HepG2 (cell line): ENCODE measurements at regions not wholly inside any gene's neighbourhood (a gene's known extent, or its start where the extent isn't known, plus 50 kb on each side); places are given as distances from the start of the nearest gene placed in this dataset.

Experiments used
- AHR ChIP-seq: IDR thresholded peaks from 2 replicates; pipeline ENCODE4 v1.6.1; 2018; ENCODE audit warnings: missing genetic modification reagents, missing compliant biosample characterization
- BORCS8-MEF2B ChIP-seq: sonication (generic); formaldehyde crosslinking; IDR thresholded peaks from 2 replicates; pipeline ENCODE4 v1.8.0; 2022; ENCODE audit warnings: mild to moderate bottlenecking, missing genetic modification reagents
- CEBPB ChIP-seq: IDR thresholded peaks from 2 replicates; pipeline ENCODE4 v1.6.1; 2011; ENCODE audit warnings: low read depth, low read length, improper control_type of control experiment, borderline replicate concordance
- HNRNPL ChIP-seq: fragments of 200-400 bp; formaldehyde crosslinking; IDR thresholded peaks from 2 replicates; pipeline ENCODE4 v1.6.1; 2017; ENCODE audit warnings: mild to moderate bottlenecking, low read depth, low read length
- HNRNPLL ChIP-seq: fragments of 200-400 bp; formaldehyde crosslinking; IDR thresholded peaks from 2 replicates; pipeline ENCODE4 v1.6.1; 2017; ENCODE audit warnings: mild to moderate bottlenecking, low read depth, low read length; ENCODE audit not compliant: poor library complexity, severe bottlenecking
- NKX3-1 ChIP-seq: sonication (generic); formaldehyde crosslinking; IDR thresholded peaks from 2 replicates; pipeline ENCODE4 v1.5.0; 2020; ENCODE audit warnings: missing genetic modification reagents
- PHF8 ChIP-seq: sonication (generic); formaldehyde crosslinking; IDR thresholded peaks from 2 replicates; pipeline ENCODE4 v1.5.0; 2020; ENCODE audit warnings: missing genetic modification reagents
- REL ChIP-seq: sonication (generic); formaldehyde crosslinking; conservative IDR thresholded peaks from 2 replicates; pipeline ENCODE4 v1.8.0; 2022; ENCODE audit warnings: mild to moderate bottlenecking, missing genetic modification reagents, moderate library complexity
- SKI ChIP-seq: fragments of 450-650 bp; IDR thresholded peaks from one replicate; pipeline ENCODE4 v1.6.1; 2018; ENCODE audit warnings: mild to moderate bottlenecking; ENCODE audit not compliant: partially characterized antibody
- SUZ12 ChIP-seq: fragments of 150-350 bp; IDR thresholded peaks from 2 replicates; pipeline ENCODE4 v1.6.1; 2014; ENCODE audit warnings: low read depth, low read length
- TEAD3 ChIP-seq: optimal IDR thresholded peaks from 2 replicates; pipeline ENCODE3; 2016; ENCODE audit warnings: borderline replicate concordance
- THAP11 ChIP-seq: IDR thresholded peaks from 2 replicates; pipeline ENCODE4 v1.6.1; 2016; ENCODE audit warnings: missing biosample characterization, missing genetic modification reagents
- XRCC5 ChIP-seq: fragments of 200-400 bp; formaldehyde crosslinking; optimal IDR thresholded peaks from 2 replicates; pipeline ENCODE3; 2017; ENCODE audit warnings: mild to moderate bottlenecking, low read length
- ZNF430 ChIP-seq: sonication (generic); formaldehyde crosslinking; IDR thresholded peaks from 2 replicates; pipeline ENCODE4 v1.9.0; 2021; ENCODE audit warnings: mild to moderate bottlenecking, missing genetic modification reagents
- ZNF552 ChIP-seq: sonication (generic); formaldehyde crosslinking; IDR thresholded peaks from 2 replicates; pipeline ENCODE4 v1.9.0; 2022; ENCODE audit warnings: missing genetic modification reagents, mild to moderate bottlenecking, borderline replicate concordance
- ZNF567 ChIP-seq: sonication (generic); formaldehyde crosslinking; IDR thresholded peaks from 2 replicates; pipeline ENCODE4 v1.8.1; 2023; ENCODE audit warnings: mild to moderate bottlenecking, missing genetic modification reagents, borderline replicate concordance
- ZNF605 ChIP-seq: sonication (generic); formaldehyde crosslinking; IDR thresholded peaks from 2 replicates; pipeline ENCODE4 v1.8.0; 2022; ENCODE audit warnings: mild to moderate bottlenecking, missing genetic modification reagents
- ZNF768 ChIP-seq: sonication (generic); formaldehyde crosslinking; IDR thresholded peaks from 2 replicates; pipeline ENCODE4 v1.4.0; 2020; ENCODE audit warnings: missing genetic modification reagents
- TF ChIP-seq, protein P1 (sequence below): sonication (generic); formaldehyde crosslinking; IDR thresholded peaks from 2 replicates; pipeline ENCODE4 v1.4.0; 2020; ENCODE audit warnings: mild to moderate bottlenecking, missing genetic modification reagents
- TF ChIP-seq, protein P2 (sequence below): sonication (generic); formaldehyde crosslinking; IDR thresholded peaks from 2 replicates; pipeline ENCODE4 v1.5.1; 2020; ENCODE audit warnings: mild to moderate bottlenecking, missing genetic modification reagents, moderate library complexity
- TF ChIP-seq, protein P3 (sequence below): sonication (generic); formaldehyde crosslinking; IDR thresholded peaks from 2 replicates; pipeline ENCODE4 v1.4.0; 2020; ENCODE audit warnings: missing genetic modification reagents

DNA sequence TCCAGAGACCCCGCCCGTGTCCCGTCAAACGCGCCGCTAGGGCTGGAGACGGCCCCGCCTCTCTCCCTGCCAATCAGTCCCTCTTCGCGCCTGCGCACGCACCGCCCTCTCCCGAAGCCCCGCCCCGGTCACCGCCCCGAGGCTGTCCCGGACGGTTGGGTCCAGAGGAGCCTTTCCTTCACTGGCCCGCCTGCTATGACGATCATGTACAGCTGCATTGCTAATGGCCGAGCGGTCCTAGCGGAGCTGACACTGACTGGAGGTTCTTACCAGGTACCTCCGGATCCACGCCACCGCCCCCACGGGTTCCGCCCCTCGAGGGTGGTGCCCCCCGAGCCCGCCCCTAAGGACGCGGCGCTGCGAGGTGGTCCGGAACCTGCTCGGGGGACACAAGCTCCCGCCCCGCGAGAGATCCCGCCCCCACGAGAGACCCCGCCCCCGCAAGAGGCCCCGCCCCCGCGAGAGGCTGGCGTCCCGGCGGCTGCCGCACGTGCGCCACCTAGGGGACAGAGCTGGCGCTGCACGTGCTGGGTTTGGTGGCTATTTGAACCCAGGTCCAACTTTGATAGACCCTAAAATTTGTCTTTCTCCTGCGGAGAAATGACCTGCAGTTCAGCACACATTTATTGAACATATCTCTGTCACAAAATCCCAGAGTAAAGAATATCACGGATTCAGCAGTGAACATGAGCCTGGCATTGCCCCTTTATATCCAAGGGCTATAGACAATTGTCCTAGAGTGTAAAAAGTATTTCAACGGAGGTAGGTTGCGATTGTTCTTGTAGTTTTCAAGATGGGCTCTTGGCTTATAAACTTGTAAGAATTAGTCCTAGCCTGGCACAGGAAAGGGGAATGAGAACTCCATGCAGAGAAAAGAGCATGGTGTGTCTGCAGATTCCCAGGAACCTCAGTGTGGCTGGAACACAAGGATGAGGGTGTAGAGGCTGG, 88.7 kb downstream of the HNRNPD start (continued):
- TF ChIP-seq, protein P1, sequence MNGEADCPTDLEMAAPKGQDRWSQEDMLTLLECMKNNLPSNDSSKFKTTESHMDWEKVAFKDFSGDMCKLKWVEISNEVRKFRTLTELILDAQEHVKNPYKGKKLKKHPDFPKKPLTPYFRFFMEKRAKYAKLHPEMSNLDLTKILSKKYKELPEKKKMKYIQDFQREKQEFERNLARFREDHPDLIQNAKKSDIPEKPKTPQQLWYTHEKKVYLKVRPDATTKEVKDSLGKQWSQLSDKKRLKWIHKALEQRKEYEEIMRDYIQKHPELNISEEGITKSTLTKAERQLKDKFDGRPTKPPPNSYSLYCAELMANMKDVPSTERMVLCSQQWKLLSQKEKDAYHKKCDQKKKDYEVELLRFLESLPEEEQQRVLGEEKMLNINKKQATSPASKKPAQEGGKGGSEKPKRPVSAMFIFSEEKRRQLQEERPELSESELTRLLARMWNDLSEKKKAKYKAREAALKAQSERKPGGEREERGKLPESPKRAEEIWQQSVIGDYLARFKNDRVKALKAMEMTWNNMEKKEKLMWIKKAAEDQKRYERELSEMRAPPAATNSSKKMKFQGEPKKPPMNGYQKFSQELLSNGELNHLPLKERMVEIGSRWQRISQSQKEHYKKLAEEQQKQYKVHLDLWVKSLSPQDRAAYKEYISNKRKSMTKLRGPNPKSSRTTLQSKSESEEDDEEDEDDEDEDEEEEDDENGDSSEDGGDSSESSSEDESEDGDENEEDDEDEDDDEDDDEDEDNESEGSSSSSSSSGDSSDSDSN (CRISPR knock-in tag): 0 out of 2 replicates have a peak, but pooled peaks have one; percentile 28
- TF ChIP-seq, protein P2, sequence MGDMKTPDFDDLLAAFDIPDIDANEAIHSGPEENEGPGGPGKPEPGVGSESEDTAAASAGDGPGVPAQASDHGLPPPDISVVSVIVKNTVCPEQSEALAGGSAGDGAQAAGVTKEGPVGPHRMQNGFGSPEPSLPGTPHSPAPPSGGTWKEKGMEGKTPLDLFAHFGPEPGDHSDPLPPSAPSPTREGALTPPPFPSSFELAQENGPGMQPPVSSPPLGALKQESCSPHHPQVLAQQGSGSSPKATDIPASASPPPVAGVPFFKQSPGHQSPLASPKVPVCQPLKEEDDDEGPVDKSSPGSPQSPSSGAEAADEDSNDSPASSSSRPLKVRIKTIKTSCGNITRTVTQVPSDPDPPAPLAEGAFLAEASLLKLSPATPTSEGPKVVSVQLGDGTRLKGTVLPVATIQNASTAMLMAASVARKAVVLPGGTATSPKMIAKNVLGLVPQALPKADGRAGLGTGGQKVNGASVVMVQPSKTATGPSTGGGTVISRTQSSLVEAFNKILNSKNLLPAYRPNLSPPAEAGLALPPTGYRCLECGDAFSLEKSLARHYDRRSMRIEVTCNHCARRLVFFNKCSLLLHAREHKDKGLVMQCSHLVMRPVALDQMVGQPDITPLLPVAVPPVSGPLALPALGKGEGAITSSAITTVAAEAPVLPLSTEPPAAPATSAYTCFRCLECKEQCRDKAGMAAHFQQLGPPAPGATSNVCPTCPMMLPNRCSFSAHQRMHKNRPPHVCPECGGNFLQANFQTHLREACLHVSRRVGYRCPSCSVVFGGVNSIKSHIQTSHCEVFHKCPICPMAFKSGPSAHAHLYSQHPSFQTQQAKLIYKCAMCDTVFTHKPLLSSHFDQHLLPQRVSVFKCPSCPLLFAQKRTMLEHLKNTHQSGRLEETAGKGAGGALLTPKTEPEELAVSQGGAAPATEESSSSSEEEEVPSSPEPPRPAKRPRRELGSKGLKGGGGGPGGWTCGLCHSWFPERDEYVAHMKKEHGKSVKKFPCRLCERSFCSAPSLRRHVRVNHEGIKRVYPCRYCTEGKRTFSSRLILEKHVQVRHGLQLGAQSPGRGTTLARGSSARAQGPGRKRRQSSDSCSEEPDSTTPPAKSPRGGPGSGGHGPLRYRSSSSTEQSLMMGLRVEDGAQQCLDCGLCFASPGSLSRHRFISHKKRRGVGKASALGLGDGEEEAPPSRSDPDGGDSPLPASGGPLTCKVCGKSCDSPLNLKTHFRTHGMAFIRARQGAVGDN (CRISPR knock-in tag): peak; percentile 48
- no peak for TF ChIP-seq REL (CRISPR knock-in tag)
- 0 out of 2 replicates have a peak, but pooled peaks have one; percentile 32 for TF ChIP-seq THAP11 (CRISPR knock-in tag)
- 0 out of 2 replicates have a peak, but pooled peaks have one; percentile 21 for TF ChIP-seq AHR
- peak; percentile 47 for TF ChIP-seq HNRNPLL
- TF ChIP-seq, protein P3, sequence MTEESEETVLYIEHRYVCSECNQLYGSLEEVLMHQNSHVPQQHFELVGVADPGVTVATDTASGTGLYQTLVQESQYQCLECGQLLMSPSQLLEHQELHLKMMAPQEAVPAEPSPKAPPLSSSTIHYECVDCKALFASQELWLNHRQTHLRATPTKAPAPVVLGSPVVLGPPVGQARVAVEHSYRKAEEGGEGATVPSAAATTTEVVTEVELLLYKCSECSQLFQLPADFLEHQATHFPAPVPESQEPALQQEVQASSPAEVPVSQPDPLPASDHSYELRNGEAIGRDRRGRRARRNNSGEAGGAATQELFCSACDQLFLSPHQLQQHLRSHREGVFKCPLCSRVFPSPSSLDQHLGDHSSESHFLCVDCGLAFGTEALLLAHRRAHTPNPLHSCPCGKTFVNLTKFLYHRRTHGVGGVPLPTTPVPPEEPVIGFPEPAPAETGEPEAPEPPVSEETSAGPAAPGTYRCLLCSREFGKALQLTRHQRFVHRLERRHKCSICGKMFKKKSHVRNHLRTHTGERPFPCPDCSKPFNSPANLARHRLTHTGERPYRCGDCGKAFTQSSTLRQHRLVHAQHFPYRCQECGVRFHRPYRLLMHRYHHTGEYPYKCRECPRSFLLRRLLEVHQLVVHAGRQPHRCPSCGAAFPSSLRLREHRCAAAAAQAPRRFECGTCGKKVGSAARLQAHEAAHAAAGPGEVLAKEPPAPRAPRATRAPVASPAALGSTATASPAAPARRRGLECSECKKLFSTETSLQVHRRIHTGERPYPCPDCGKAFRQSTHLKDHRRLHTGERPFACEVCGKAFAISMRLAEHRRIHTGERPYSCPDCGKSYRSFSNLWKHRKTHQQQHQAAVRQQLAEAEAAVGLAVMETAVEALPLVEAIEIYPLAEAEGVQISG (CRISPR knock-in tag): peak; percentile 50; the same call in 1 of the 2 replicates
- no peak for TF ChIP-seq SUZ12
- peak; percentile 8 for TF ChIP-seq XRCC5
- TF ChIP-seq BORCS8-MEF2B (CRISPR knock-in tag): no peak
- TF ChIP-seq ZNF567 (CRISPR knock-in tag): no peak
- TF ChIP-seq ZNF430 (CRISPR knock-in tag): 0 out of 2 replicates have a peak, but pooled peaks have one; percentile 54
- 0 out of 2 replicates have a peak, but pooled peaks have one; percentile 25 for TF ChIP-seq ZNF768 (CRISPR knock-in tag)
- TF ChIP-seq SKI: no peak
- TF ChIP-seq TEAD3 (CRISPR knock-in tag): peak; percentile 29
- no peak for TF ChIP-seq HNRNPL
- no peak for TF ChIP-seq CEBPB
- TF ChIP-seq ZNF552 (CRISPR knock-in tag): no peak
- no peak for TF ChIP-seq PHF8 (CRISPR knock-in tag)
- TF ChIP-seq ZNF605: peak; percentile 55; the same call in 1 of the 2 replicates
- no peak for TF ChIP-seq NKX3-1 (CRISPR knock-in tag)
